HG03378 (cell line): ENCODE measurements at regions not wholly inside any gene's neighbourhood (a gene's known extent, or its start where the extent isn't known, plus 50 kb on each side); places are given as distances from the start of the nearest gene placed in this dataset.

Source experiments
- ATAC-seq: cut with Tn5 transposase; IDR thresholded peaks from one replicate; pipeline ENCODE4 v1.9.1; 2021; ENCODE audit warnings: mild to moderate bottlenecking, moderate library complexity; ENCODE audit not compliant: unreplicated experiment

DNA sequence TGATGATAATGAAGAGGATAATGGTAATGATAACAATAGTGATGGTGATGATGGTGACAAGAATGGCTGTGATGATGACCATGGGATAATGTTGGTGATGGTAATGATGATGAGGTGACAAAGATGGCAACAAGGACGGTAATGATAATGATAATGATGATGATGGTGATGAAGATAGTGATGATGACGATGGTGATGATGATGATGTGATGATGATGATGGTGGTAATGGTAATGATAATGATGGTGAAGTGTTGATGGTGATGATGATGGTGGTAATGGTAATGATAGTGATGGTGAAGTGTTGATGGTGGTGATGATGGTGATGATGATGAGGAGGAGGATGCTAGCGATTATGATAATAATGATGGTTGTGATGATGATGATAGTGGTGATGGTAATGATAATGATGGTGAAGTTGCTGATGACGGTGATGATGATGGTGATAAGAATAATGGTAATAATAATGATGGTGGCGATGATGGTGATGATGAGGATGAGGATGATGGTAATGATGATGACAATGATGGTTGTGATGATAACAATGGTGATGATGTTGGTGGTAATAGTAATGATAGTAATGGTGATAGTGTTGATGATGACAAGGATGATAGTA is 54.7 kb upstream of the OPCML start:
- ATAC-seq: no peak

DNA sequence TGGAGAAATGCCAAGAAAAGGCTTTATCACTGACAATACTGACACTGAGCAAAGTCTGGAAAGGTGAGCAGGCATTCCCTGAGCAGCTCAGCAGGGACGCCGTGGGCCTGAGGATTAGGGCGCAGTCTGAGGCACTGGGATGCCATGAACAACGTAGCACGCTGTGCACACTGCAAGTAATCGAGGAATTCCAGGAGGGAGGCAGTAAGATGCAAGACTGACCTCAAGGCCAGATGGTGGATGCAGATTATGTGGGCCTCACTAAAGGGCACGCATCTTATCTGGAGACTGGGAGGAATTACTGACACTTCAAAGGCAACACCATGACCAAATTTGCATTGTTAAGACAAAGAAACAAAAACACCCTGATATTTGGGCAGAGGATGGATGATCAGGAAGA is 50.4 kb upstream of the OPCML start:
- ATAC-seq: no peak

DNA sequence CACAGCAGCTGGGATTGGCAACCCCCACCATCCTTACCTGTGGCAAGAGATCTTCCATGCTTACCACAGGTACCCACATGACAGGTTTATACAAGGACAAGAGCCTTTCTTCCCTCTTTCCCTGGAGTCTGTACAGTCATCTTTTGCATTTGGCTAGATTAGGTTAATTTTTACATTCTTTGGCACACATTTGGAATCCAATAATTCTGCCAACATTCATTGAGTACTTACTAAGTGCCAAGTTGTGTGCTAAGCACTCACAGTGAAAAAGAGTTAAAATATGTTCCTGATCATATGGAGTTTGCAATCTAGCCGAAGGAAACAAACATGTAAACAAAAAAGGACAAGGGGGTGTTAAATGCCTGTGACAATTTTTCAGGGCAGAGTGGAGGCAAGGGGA is 50.0 kb upstream of the OPCML start:
- ATAC-seq: no peak
